Progenitor cell of endocrine pancreas (in vitro differentiated cells): ENCODE measurements at regions not wholly inside any gene's neighbourhood (a gene's known extent, or its start where the extent isn't known, plus 50 kb on each side); places are given as distances from the start of the nearest gene placed in this dataset.

ENCODE experiments used
- DNase-seq: peaks from one replicate; pipeline ENCODE4 v3.0.0; 2021; ENCODE audit warnings: low spot score; ENCODE audit not compliant: unreplicated experiment
- H3K27ac Mint-ChIP-seq: 2 replicates; pipeline ENCODE4 v1.8.0; 2021; ENCODE audit warnings: mild to moderate bottlenecking, moderate library complexity, mixed read lengths
- H3K27me3 Mint-ChIP-seq: 2 replicates; pipeline ENCODE4 v1.8.0; 2021; ENCODE audit warnings: mixed read lengths
- H3K36me3 Mint-ChIP-seq: 2 replicates; pipeline ENCODE4 v1.8.0; 2022; ENCODE audit warnings: mixed read lengths; ENCODE audit not compliant: insufficient read depth
- H3K4me1 Mint-ChIP-seq: 2 replicates; pipeline ENCODE4 v1.8.0; 2021; ENCODE audit warnings: low read depth, mixed read lengths
- H3K4me3 Mint-ChIP-seq: 2 replicates; pipeline ENCODE4 v1.8.0; 2021; ENCODE audit warnings: low read depth, mild to moderate bottlenecking, moderate library complexity, mixed read lengths
- H3K9me3 Mint-ChIP-seq: 2 replicates; pipeline ENCODE4 v1.8.0; 2021; ENCODE audit warnings: low read depth, mixed read lengths
- CTCF ChIP-seq: fragments of 200-600 bp; sonication (generic); IDR thresholded peaks from one replicate; pipeline ENCODE4 v1.5.0; 2021; ENCODE audit warnings: antibody characterized with exemption, mild to moderate bottlenecking; ENCODE audit not compliant: unreplicated experiment

- H3K4me3 Mint-ChIP-seq: no peak overlapping the region
- no peak overlapping the region for H3K27ac Mint-ChIP-seq
- H3K9me3 Mint-ChIP-seq: peaks cover 5% of the 10 kb centered on the region
- H3K4me1 Mint-ChIP-seq: peaks cover 2% of the 10 kb centered on the region
- no peaks in the 10 kb centered on the region for H3K27me3 Mint-ChIP-seq
- no peak for DNase-seq
- no peaks in the 10 kb centered on the region for H3K36me3 Mint-ChIP-seq
- TF ChIP-seq CTCF: no peak
These were observed 93.6 kb downstream of the TASL start for GRCh38 chrX:30483996-30484395.

- H3K36me3 Mint-ChIP-seq: no peaks in the 10 kb centered on the region
- no peak overlapping the region for H3K4me3 Mint-ChIP-seq
- TF ChIP-seq CTCF: no peak
- DNase-seq: no peak
- no peaks in the 10 kb centered on the region for H3K27me3 Mint-ChIP-seq
- no peak overlapping the region for H3K27ac Mint-ChIP-seq
- peaks cover 2% of the 10 kb centered on the region for H3K4me1 Mint-ChIP-seq
- peaks cover 5% of the 10 kb centered on the region for H3K9me3 Mint-ChIP-seq
These were observed 109.1 kb downstream of the TASL start for GRCh38 chrX:30468471-30468870.
